CD4-positive, alpha-beta T cell (primary cell): ENCODE measurements at regions not wholly inside any gene's neighbourhood (a gene's known extent, or its start where the extent isn't known, plus 50 kb on each side); places are given as distances from the start of the nearest gene placed in this dataset.

ENCODE experiments used
- ATAC-seq: fragments of 200-7000 bp; cut with Tn5 transposase; one replicate; pipeline ENCODE4 v1.10.0; 2022; ENCODE audit warnings: mild to moderate bottlenecking; ENCODE audit not compliant: poor library complexity
- CTCF ChIA-PET: fragments of 350-600 bp; sonication (Branson Sonifier 250); formaldehyde crosslinking; loops from one replicate; lab custom pipeline; 2021; ENCODE audit warnings: antibody characterized with exemption, inconsistent platforms; lab: Charles Lee
- POLR2A ChIA-PET: fragments of 350-600 bp; sonication (Branson Sonifier 250); formaldehyde crosslinking; loops from one replicate; lab custom pipeline; 2021; ENCODE audit warnings: antibody characterized with exemption, inconsistent platforms; lab: Charles Lee
- DNase-seq, 14 experiments: peaks; one replicate each; pipeline ENCODE4 v3.0.0-alpha.2; 2013 to 2020; ENCODE audit warnings: mixed read lengths in 2 of 14
- H3K27ac ChIP-seq, 2 donors: one replicate each; pipeline versions ENCODE4 v1.5.1 to v1.7.0; 2013; ENCODE audit warnings: low read length in 2 of 2, low read depth in 1 of 2, mild to moderate bottlenecking in 1 of 2
- H3K27me3 ChIP-seq, 2 experiments: 1 replicate in 1 of 2; 2 replicates in 1 of 2; pipeline versions ENCODE4 v1.6.1 to v1.7.0; 2013; ENCODE audit warnings: low read length in 2 of 2, control low read depth in 1 of 2, mild to moderate bottlenecking in 1 of 2, moderate library complexity in 1 of 2; ENCODE audit not compliant: insufficient read depth in 2 of 2, control insufficient read depth in 1 of 2
- H3K36me3 ChIP-seq: one replicate; pipeline ENCODE4 v1.6.1; 2013; ENCODE audit warnings: low read length, control low read depth; ENCODE audit not compliant: insufficient read depth
- H3K4me1 ChIP-seq: one replicate; pipeline ENCODE4 v1.6.1; 2013; ENCODE audit warnings: low read length, control low read depth; ENCODE audit not compliant: insufficient read depth
- H3K4me3 ChIP-seq: one replicate; pipeline ENCODE4 v1.5.1; 2013; ENCODE audit warnings: mild to moderate bottlenecking, low read length, moderate library complexity
- H3K9me3 ChIP-seq, 2 experiments: 1 replicate in 1 of 2; 2 replicates in 1 of 2; pipeline versions ENCODE4 v1.6.1 to v1.7.0; 2013; ENCODE audit warnings: low read length in 2 of 2, mild to moderate bottlenecking in 2 of 2, control low read depth in 1 of 2, moderate library complexity in 1 of 2; ENCODE audit not compliant: control insufficient read depth in 1 of 2, insufficient read depth in 1 of 2
- H3K27ac Mint-ChIP-seq: one replicate; pipeline ENCODE4 v1.8.0; 2020; ENCODE audit warnings: mixed read lengths
- H3K27me3 Mint-ChIP-seq: one replicate; pipeline ENCODE4 v1.8.0; 2021; ENCODE audit warnings: mixed read lengths
- H3K36me3 Mint-ChIP-seq: one replicate; pipeline ENCODE4 v1.8.0; 2021; ENCODE audit warnings: low read depth, mixed read lengths
- H3K4me1 Mint-ChIP-seq: one replicate; pipeline ENCODE4 v1.8.0; 2021; ENCODE audit warnings: low read depth, mixed read lengths
- H3K4me3 Mint-ChIP-seq: one replicate; pipeline ENCODE4 v1.8.0; 2020; ENCODE audit warnings: mild to moderate bottlenecking, mixed read lengths
- H3K9me3 Mint-ChIP-seq: one replicate; pipeline ENCODE4 v1.8.0; 2020; ENCODE audit warnings: mixed read lengths
- CTCF ChIP-seq: fragments of 200-600 bp; IDR thresholded peaks from one replicate; pipeline ENCODE4 v1.8.0; 2022; ENCODE audit warnings: antibody characterized with exemption, mild to moderate bottlenecking
- intact Hi-C, 2 experiments: fragments of 100-400 bp; cut with DNase I in 1 of 2; cut with micrococcal nuclease in 1 of 2; formaldehyde crosslinking; loops; one replicate each; pipeline versions ENCODE4 v1.15.1 to v1.9.0; 2023 to 2025; cut with DNase I, micrococcal nuclease

- no peak for TF ChIP-seq CTCF
- H3K36me3 Mint-ChIP-seq: no peaks in the 10 kb centered on the region
- DNase-seq (no peak), ATAC-seq (no peak)
- CTCF ChIA-PET: no interaction called here
- no peak overlapping the region for H3K27ac ChIP-seq
- no peak overlapping the region for H3K27ac Mint-ChIP-seq
- H3K9me3 Mint-ChIP-seq: no peaks in the 10 kb centered on the region
- H3K4me3 ChIP-seq: no peak overlapping the region
- no peaks in the 10 kb centered on the region for H3K4me1 Mint-ChIP-seq
- peaks cover 6% of the 10 kb centered on the region for H3K27me3 Mint-ChIP-seq
- no peaks in the 10 kb centered on the region for H3K4me1 ChIP-seq
- no peaks in the 10 kb centered on the region for H3K36me3 ChIP-seq
- intact Hi-C loops: no loop called here
- no peaks in the 10 kb centered on the region for H3K9me3 ChIP-seq
- no peaks in the 10 kb centered on the region for H3K27me3 ChIP-seq
- POLR2A ChIA-PET: no interaction called here
- H3K4me3 Mint-ChIP-seq: no peak overlapping the region
Measured at GRCh38 chr4:10243856-10244255, 127.3 kb upstream of the WDR1 start.

GRCh38 chr4:10240691-10241090, 124.1 kb upstream of the WDR1 start:
- no peak overlapping the region for H3K4me3 ChIP-seq
- H3K9me3 ChIP-seq: no peaks in the 10 kb centered on the region
- ChIA-PET POLR2A (no interaction called here), CTCF (interaction anchor here (1.2 kb wide), 1 partner anchor 15 kb away, joined by 3 read pairs; no protein-coding TSS in a partner anchor)
- peaks cover 6% of the 10 kb centered on the region for H3K27me3 Mint-ChIP-seq
- no peaks in the 10 kb centered on the region for H3K36me3 ChIP-seq
- intact Hi-C loops: no loop called here
- no peak overlapping the region for H3K27ac Mint-ChIP-seq
- no peaks in the 10 kb centered on the region for H3K36me3 Mint-ChIP-seq
- H3K4me3 Mint-ChIP-seq: no peak overlapping the region
- H3K9me3 Mint-ChIP-seq: no peaks in the 10 kb centered on the region
- H3K27me3 ChIP-seq: no peaks in the 10 kb centered on the region
- DNase-seq (no peak), ATAC-seq (no peak)
- no peaks in the 10 kb centered on the region for H3K4me1 ChIP-seq
- no peaks in the 10 kb centered on the region for H3K4me1 Mint-ChIP-seq
- TF ChIP-seq CTCF: no peak
- no peak overlapping the region for H3K27ac ChIP-seq

GRCh38 chr4:10239982-10240654, 123.5 kb upstream of the WDR1 start:
- H3K27ac ChIP-seq: no peak overlapping the region
- no peaks in the 10 kb centered on the region for H3K36me3 ChIP-seq
- Mint-ChIP-seq H3K36me3 (no peaks in the 10 kb centered on the region), H3K9me3 (no peaks in the 10 kb centered on the region), H3K27ac (no peak overlapping the region), H3K4me3 (no peak overlapping the region), H3K4me1 (no peaks in the 10 kb centered on the region), H3K27me3 (peaks cover 6% of the 10 kb centered on the region)
- no peaks in the 10 kb centered on the region for H3K4me1 ChIP-seq
- no peak for ATAC-seq
- H3K4me3 ChIP-seq: no peak overlapping the region
- ChIA-PET POLR2A (no interaction called here), CTCF (interaction anchor here (1.2 kb wide), 1 partner anchor 16 kb away, joined by 3 read pairs; no protein-coding TSS in a partner anchor)
- no peak for TF ChIP-seq CTCF
- DNase-seq: peak in 1 of 14 experiments; percentile 0
- intact Hi-C loops: no loop called here
- H3K27me3 ChIP-seq: no peaks in the 10 kb centered on the region
- H3K9me3 ChIP-seq: no peaks in the 10 kb centered on the region
